Calu3 (cell line): ENCODE measurements at regions not wholly inside any gene's neighbourhood (a gene's known extent, or its start where the extent isn't known, plus 50 kb on each side); places are given as distances from the start of the nearest gene placed in this dataset.

Source experiments
- BruUV-seq: library from RNA; stranded (reverse); fragments of 400-500 nt; replicated peaks from 2 replicates; lab custom pipeline; 2021; lab: Mats Ljungman, UMichigan
- CTCF ChIA-PET: fragments of 300-600 bp; sonication (Branson Sonifier 250); formaldehyde crosslinking; loops from one replicate; lab custom pipeline; 2022; ENCODE audit warnings: antibody characterized with exemption; lab: Charles Lee
- DNase-seq: peaks from one replicate; pipeline ENCODE4 v3.0.0; 2022
- H3K27ac Mint-ChIP-seq: one replicate; pipeline ENCODE4 v1.8.0; 2022; ENCODE audit warnings: mixed read lengths; ENCODE audit not compliant: unreplicated experiment
- H3K27me3 Mint-ChIP-seq: one replicate; pipeline ENCODE4 v1.8.0; 2022; ENCODE audit warnings: mixed read lengths; ENCODE audit not compliant: unreplicated experiment
- H3K36me3 Mint-ChIP-seq: one replicate; pipeline ENCODE4 v1.8.0; 2022; ENCODE audit warnings: mild to moderate bottlenecking, moderate library complexity, mixed read lengths; ENCODE audit not compliant: insufficient read depth, unreplicated experiment
- H3K4me1 Mint-ChIP-seq: one replicate; pipeline ENCODE4 v1.8.0; 2022; ENCODE audit warnings: mild to moderate bottlenecking, low read depth, mixed read lengths; ENCODE audit not compliant: unreplicated experiment
- H3K4me3 Mint-ChIP-seq: one replicate; pipeline ENCODE4 v1.8.0; 2022; ENCODE audit warnings: mild to moderate bottlenecking, low read depth, moderate library complexity, mixed read lengths; ENCODE audit not compliant: unreplicated experiment
- H3K9me3 Mint-ChIP-seq: one replicate; pipeline ENCODE4 v1.8.0; 2022; ENCODE audit warnings: low read depth, mixed read lengths; ENCODE audit not compliant: unreplicated experiment
- intact Hi-C: fragments of 100-400 bp; cut with micrococcal nuclease; formaldehyde crosslinking; loops from one replicate; pipeline ENCODE4 v1.10.0; 2022; ENCODE audit not compliant: unreplicated experiment
- TF ChIP-seq, protein P1 (sequence below): fragments of 200-600 bp; IDR thresholded peaks from one replicate; pipeline ENCODE4 v1.8.0; 2022; ENCODE audit warnings: antibody characterized with exemption; ENCODE audit not compliant: unreplicated experiment

DNA sequence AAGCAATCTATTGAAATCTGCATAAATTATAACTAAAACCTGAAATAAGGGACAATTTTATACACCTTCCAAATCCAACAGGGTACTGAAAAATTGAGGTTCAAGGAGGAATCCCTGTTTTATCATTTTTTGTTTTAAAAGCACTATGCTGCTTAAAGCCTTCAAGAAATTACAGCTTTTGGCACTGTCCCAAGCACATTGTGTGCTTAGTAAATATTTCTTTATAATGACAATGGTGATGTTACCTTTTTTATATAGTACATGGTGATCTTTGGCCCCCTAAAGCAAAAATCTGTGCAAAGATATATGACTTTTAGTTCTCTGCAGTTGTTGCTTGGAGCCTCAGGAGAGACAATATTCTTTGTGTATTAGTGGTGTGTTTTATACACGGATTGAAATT lies 71.6 kb upstream of the EFEMP1 start:
- Mint-ChIP-seq H3K36me3 (no peaks in the 10 kb centered on the region), H3K27me3 (no peaks in the 10 kb centered on the region), H3K9me3 (no peaks in the 10 kb centered on the region), H3K4me1 (peaks cover 16% of the 10 kb centered on the region), H3K27ac (no peak overlapping the region), H3K4me3 (no peak overlapping the region)
- intact Hi-C loops: no loop called here
- CTCF ChIA-PET: no interaction called here
- no TSS peak for BruUV-seq
- DNase-seq: no peak
- TF ChIP-seq, protein P1, sequence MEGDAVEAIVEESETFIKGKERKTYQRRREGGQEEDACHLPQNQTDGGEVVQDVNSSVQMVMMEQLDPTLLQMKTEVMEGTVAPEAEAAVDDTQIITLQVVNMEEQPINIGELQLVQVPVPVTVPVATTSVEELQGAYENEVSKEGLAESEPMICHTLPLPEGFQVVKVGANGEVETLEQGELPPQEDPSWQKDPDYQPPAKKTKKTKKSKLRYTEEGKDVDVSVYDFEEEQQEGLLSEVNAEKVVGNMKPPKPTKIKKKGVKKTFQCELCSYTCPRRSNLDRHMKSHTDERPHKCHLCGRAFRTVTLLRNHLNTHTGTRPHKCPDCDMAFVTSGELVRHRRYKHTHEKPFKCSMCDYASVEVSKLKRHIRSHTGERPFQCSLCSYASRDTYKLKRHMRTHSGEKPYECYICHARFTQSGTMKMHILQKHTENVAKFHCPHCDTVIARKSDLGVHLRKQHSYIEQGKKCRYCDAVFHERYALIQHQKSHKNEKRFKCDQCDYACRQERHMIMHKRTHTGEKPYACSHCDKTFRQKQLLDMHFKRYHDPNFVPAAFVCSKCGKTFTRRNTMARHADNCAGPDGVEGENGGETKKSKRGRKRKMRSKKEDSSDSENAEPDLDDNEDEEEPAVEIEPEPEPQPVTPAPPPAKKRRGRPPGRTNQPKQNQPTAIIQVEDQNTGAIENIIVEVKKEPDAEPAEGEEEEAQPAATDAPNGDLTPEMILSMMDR: no peak

DNA sequence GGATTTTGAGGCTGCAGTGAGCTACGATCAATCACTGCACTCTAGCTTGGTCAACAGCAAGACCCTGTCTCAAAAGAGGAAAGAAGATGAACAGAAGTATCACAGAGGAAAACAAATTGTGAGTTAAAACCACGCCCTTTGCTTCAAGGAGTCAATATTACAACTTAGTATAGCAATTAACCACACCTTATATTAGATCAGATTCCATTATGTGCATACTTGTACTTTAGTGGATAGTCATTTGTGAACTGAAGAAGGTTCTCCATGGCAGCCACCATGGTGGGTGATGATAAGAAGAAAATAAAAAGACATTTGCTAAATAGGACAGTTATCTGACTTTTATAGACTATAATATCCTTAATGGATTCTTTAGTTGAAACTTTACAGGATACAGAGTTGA lies 72.3 kb upstream of the EFEMP1 start:
- intact Hi-C loops: no loop called here
- Mint-ChIP-seq H3K4me1 (peaks cover 16% of the 10 kb centered on the region), H3K9me3 (no peaks in the 10 kb centered on the region), H3K4me3 (no peak overlapping the region), H3K27ac (no peak overlapping the region), H3K27me3 (no peaks in the 10 kb centered on the region), H3K36me3 (no peaks in the 10 kb centered on the region)
- no TSS peak for BruUV-seq
- TF ChIP-seq, protein P1: no peak
- no peak for DNase-seq
- CTCF ChIA-PET: interaction anchor here (0.8 kb wide), 1 partner anchor 16 kb away, joined by 3 read pairs; no protein-coding TSS in a partner anchor

DNA sequence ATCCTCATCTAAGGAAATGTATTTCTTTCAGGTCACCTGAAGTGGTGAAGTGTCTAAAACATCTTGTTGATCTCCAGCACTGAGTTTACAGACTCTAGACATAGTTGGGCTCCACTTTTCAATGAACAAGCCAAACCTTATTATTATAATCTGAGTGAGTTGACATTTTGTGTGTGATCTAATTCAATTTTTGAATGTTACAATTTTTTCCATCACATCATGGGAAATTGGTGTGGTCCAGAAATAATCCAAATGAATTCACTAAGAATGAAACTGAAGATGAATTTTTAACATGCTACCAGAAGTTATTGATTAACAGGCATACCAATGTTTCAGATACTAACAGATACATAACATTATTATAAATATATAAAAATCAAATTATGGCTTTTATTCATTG lies 75.6 kb upstream of the EFEMP1 start:
- no TSS peak for BruUV-seq
- CTCF ChIA-PET: no interaction called here

DNA sequence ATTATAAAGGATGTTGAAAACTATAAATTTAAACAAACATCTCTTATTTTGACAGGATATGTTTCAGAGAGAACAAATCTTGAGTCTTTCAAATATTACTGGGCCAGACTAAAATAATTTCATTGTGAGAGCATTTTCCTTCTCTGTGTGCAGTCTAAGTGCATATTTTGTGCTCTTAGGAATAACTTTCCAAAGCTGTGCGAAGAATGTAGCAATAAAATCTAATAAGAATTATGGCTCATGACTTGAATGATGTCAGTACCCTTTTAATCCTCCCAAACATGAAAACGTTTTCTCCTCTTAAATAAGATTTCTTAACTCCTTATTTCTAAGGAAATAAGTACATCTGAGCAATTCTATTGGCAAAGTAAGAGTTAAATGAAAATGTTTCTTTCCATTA lies 76.2 kb upstream of the EFEMP1 start:
- Mint-ChIP-seq H3K9me3 (no peaks in the 10 kb centered on the region), H3K4me1 (no peaks in the 10 kb centered on the region), H3K27ac (no peak overlapping the region), H3K27me3 (no peaks in the 10 kb centered on the region), H3K4me3 (no peak overlapping the region), H3K36me3 (no peaks in the 10 kb centered on the region)
- intact Hi-C loops: no loop called here
- CTCF ChIA-PET: no interaction called here
- no peak for DNase-seq
- TF ChIP-seq, protein P1: no peak
- BruUV-seq: no TSS peak

More for the DNA sequence above, 75.6 kb upstream of the EFEMP1 start:
- no peaks in the 10 kb centered on the region for H3K4me1 Mint-ChIP-seq
- no peaks in the 10 kb centered on the region for H3K27me3 Mint-ChIP-seq
- intact Hi-C loops: no loop called here
- no peaks in the 10 kb centered on the region for H3K36me3 Mint-ChIP-seq
- no peaks in the 10 kb centered on the region for H3K9me3 Mint-ChIP-seq
- no peak for DNase-seq
- H3K27ac Mint-ChIP-seq: no peak overlapping the region
- TF ChIP-seq, protein P1: no peak
- H3K4me3 Mint-ChIP-seq: no peak overlapping the region
